GM18867 (cell line): ENCODE measurements at regions not wholly inside any gene's neighbourhood (a gene's known extent, or its start where the extent isn't known, plus 50 kb on each side); places are given as distances from the start of the nearest gene placed in this dataset.

Source experiments
- ATAC-seq: cut with Tn5 transposase; IDR thresholded peaks from one replicate; pipeline ENCODE4 v1.9.1; 2021; ENCODE audit warnings: mild to moderate bottlenecking, moderate library complexity; ENCODE audit not compliant: unreplicated experiment

- ATAC-seq: no peak
Observed at GRCh38 chr15:95512906-95513305, 817.6 kb upstream of the NR2F2 start.

DNA sequence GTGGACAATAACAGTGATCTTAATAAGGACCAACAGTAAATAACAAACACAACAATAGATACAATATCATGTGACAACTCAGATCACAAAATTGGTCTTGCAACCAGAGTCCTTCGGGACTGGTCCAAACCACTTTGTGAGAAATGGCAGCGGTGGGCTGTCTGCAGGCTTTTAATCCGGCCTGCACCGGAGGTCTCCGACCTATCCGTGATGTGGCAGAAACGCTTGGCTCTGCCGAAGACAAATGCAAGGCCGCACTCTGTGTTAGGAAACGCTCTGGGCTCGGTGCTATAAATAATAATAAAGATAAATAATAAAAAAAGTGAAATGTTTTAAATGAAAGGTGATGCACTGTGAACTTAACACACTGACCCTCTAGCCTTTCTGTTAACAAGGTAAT is 810.6 kb upstream of the NR2F2 start:
- ATAC-seq: no peak

DNA sequence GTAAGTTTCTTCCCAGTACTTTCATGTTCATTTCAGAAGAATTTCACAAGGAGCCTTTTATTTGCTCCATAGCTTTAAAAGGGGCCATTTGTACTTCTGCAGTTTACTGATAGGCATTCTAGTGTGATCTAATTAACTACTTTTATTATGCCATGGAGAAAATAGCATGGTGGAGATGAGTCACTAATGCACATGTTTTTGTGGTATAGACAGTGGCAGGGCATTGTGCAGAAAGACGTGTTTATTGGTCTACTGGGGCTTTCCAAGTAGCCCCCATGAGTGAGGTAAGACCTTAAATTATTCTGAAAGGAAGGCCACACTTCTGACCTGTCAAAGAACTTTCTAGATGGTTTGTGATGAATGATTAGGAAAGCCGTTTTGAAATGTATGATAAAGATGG is 810.0 kb upstream of the NR2F2 start:
- no peak for ATAC-seq

DNA sequence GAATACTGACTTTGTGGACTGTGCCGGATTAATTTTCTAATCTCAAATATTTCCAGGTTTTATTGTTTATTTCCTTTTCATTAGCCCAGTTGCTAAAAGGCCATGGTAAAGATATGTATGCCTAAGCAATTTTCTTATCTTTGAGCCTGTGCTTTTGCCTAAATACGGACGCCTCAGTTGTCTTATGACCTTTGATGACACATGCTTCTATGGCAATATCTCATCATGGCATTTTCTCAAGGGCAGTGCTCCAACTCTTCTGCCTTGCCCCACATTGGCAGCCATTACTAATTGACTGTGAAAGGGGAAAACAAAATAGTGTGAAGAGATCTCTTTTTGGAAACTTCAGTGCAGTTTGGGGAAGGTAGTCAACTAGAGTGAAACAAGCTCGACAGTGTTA is 809.6 kb upstream of the NR2F2 start:
- no peak for ATAC-seq

DNA sequence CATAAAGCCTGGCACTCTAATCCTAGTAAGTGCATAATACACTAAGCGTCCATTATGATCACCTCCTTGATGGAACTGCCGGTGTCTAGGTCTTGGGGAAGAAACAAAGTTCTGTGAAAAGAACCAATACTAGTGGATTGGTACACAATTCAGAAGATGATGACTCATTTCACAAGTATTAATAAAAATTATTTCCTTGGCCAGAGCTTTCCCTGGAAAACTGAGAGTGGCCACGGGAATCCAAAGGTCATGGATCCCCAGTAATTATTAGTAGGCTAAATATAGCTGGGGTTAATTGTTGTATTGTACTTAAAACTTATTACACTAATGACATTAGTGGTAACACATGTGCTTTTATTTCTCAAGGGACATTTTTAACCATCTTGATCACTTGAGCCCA is 808.0 kb upstream of the NR2F2 start:
- ATAC-seq: no peak

DNA sequence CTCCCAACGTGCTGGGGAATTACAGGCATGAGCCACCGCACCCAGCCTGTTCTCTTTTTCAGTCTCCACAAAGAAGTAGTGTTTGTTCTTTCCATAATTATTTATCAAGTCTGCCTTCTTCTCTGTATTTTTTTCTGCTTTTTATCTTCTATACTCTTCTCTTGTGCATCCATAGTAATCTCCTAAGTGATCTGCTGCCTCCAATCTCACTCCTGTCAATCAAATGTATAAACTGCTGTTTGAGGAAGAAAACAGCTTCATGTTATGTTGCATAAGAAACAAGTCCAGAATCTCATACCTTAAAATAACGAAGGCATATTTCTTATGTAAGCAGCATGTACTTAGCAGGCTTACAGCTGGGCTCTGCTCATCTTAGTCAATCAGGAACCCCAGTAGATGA is 801.6 kb upstream of the NR2F2 start:
- ATAC-seq: no peak

GRCh38 chr15:95536638-95537037 is 793.9 kb upstream of the NR2F2 start:
- ATAC-seq: no peak

- no peak for ATAC-seq
Observed at GRCh38 chr15:95538693-95539092, 791.8 kb upstream of the NR2F2 start.

DNA sequence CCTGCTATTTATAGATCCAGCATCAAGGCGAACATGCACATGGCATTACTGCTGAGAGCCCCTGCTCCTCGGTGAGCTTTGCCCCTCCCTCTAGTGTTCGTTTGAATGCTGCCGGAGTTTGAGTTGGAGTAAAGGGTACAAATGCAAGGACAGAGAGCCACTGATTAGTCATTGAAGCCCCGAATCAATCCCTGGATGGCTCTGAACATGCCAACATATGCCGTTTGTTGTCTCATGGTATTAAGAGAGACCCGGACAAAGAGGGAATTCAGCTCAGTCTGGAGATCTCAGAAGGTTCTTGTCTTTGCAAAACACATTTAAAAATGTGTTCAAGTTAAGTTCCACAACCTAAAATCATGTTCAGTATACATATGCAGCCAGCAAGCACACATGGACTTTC is 789.2 kb upstream of the NR2F2 start:
- ATAC-seq: no peak

GRCh38 chr15:95549168-95549738 is 781.2 kb upstream of the NR2F2 start:
- ATAC-seq: no peak

- ATAC-seq: no peak
Observed at GRCh38 chr15:95550702-95551101, 779.8 kb upstream of the NR2F2 start.

GRCh38 chr15:95556225-95556624 is 774.3 kb upstream of the NR2F2 start:
- ATAC-seq: no peak

- ATAC-seq: no peak
Observed at GRCh38 chr15:95556866-95557225, 773.7 kb upstream of the NR2F2 start.

GRCh38 chr15:95557226-95558046 is 773.1 kb upstream of the NR2F2 start:
- ATAC-seq: no peak

DNA sequence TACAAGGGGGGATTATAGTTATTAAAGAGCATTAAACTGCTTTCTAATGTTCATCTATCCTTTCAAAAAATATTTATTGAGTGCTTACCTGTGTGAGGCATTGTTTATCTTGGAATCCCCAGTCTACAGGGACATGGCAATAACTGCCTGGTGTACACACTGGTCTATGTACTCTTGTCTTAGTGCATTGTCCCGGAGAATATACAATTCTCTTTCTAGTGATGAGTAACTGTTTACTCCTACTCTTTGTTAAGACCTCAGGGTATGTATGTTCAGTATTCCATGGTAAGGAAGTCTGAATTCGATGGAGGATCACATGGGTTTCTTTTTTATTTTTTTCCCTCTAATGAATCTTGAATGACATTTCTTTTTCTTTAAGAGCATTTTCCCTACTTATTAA is 772.4 kb upstream of the NR2F2 start:
- no peak for ATAC-seq

GRCh38 chr15:95558916-95559315 is 771.6 kb upstream of the NR2F2 start:
- no peak for ATAC-seq

GRCh38 chr15:95559875-95560394 is 770.6 kb upstream of the NR2F2 start:
- ATAC-seq: no peak

- ATAC-seq: no peak
Observed at GRCh38 chr15:95561463-95561862, 769.0 kb upstream of the NR2F2 start.

- no peak for ATAC-seq
Observed at GRCh38 chr15:95563634-95564033, 766.9 kb upstream of the NR2F2 start.

DNA sequence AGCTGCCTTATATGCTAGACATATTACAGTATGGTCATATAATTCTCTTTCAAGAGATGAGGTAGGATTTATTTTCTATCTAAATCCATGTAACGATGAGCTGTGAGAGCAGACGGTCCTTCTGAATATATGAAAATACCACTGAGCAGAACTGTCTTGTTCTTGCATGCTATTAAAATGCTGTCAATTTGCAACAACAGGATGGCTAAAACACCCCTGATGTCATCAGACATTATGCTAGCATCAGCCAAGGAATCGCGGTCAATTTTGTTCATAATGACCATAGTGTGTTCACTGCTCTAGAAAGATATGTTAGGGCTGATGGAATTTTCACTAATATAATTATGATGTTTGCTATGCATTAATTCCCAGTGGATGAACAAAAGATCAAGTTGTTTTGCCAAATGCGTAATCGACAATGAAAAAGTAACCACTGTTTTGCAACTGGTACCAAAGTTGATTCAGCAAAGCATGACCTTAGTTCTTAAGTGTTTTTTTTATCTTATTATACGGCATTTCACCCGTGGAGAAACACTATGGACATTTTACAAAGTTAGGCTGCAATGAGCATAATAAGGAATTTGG is 765.4 kb upstream of the NR2F2 start:
- no peak for ATAC-seq

GRCh38 chr15:95565690-95566089 is 764.8 kb upstream of the NR2F2 start:
- no peak for ATAC-seq

- ATAC-seq: no peak
Observed at GRCh38 chr15:95567686-95568085, 762.8 kb upstream of the NR2F2 start.
